NCI-H146 treated with DMSO at 0.1 percent for 48 hours (cell line): ENCODE measurements at regions not wholly inside any gene's neighbourhood (a gene's known extent, or its start where the extent isn't known, plus 50 kb on each side); places are given as distances from the start of the nearest gene placed in this dataset.

Source experiments
- DNase-seq: peaks from one replicate; lab custom pipeline; 2025; ENCODE audit not compliant: unreplicated experiment; lab: John Stamatoyannopoulos, UW

DNA sequence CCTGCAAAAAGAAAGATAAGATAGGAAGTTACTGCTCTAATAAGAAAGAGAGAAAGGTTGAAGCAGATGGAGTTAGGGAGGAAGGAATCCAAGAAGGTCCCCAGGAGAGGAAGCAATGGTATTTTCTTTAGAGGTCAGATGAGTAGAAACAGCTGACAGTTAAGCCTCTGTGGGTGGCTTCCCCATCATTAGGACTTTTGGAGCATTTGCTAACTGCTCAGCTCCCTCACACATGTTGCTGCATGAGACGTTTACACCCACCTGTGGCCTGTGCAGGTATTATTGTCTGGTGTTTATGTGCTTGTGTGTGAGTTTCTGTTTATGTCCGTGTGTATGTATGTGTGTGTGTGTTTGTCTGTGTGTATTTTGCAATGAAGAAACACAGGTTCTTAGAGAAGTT, 346.8 kb downstream of the RAB28 start:
- no peak for DNase-seq

DNA sequence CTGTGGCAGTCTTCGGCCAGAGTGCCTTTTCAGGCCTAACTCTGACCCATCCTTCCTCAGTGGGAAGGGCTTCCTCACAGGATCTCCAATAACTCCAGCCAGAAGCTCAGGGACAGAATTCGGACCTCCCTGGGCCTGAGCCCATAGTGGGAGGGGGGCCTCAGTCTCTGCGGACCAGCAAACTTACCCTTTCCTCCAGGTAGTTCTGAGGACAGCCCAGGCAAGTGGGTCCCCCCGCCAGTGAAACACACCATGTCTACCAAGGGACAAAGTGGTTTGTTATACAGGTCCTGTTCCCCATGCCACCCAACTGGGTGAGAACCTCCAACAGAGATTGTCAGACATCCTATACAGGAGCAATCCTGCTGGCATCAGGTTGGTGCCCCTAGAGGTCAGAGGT, 350.4 kb downstream of the RAB28 start:
- no peak for DNase-seq

DNA sequence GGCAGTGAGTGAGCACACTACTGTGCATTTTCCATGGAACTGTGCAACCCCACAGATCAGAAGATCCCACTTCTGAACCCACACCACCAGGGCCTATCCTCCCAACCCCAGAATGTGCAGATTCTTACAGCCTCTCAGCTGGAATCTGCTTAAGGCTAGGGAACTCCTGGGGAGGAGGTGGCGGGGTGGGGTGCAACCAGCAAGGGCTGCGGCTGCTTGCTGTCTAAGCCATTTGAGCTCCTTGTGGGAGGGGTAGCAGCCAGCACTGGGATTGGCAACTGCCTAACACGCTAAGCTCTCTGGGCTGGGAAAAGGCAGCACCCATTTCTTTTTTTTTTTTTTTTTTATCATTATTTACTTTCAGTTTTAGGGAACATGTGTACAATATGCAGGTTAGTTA, 353.3 kb downstream of the RAB28 start:
- no peak for DNase-seq

DNA sequence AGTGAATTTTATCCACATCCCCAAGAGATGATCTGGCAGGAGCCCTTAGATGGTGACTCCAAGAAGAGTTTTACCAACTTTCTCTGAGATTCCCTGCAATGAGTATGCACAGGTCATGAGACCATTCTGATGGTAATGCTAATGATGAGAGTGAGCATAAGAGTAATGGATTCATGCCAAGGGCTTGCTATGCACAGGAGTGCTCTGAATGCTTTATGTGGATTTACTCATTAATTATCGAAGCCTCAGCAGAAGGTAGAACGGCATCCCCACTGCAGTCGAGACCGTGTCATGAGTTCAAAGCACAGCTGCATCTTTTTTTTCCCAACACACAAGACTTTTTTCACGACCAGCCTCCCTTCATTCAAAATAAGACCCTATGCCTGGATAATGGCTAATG, 355.0 kb downstream of the RAB28 start:
- no peak for DNase-seq

DNA sequence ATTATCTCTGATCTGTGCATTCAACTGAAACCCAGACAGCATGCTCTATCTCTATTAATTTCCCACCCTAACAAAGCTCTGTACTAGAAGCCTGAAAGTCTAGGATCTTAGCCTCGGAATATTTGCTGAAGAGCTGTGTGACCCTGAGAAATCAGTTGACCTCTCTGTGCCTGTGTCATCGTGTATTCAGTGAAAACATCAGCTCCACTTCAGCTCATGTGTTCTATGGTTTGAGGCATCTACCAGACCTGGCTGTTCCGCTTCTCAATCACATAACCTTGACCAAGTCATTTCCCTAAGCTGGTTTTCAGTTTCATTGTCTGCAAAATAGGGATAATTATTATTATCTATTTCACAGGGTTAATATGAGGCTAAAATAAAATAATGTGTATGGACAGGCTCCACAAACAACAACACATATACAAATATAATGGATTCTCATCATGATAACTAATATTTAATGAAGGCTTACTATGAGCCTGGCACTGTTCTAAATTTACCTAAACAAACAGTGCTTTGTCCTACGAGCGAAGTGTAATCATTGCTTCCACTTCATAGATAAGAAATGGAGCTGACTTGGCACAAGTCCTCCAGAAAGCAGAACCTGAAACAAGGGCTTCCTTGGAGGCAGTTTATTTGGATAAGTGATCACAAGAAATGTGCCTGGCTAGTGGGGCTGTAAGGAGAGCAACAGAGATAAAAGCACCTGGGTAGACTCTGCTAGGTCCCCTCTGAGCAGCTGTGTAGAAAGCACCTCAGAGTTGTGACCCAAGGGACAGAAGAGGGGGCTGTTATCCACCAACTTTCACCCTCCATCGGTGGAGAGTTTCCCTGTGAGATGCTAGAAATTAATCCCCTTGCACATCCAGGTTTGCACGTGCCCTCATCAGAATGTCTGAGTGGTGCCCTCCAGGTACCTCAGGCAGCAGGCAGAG, 356.9 kb downstream of the RAB28 start:
- no peak for DNase-seq

DNA sequence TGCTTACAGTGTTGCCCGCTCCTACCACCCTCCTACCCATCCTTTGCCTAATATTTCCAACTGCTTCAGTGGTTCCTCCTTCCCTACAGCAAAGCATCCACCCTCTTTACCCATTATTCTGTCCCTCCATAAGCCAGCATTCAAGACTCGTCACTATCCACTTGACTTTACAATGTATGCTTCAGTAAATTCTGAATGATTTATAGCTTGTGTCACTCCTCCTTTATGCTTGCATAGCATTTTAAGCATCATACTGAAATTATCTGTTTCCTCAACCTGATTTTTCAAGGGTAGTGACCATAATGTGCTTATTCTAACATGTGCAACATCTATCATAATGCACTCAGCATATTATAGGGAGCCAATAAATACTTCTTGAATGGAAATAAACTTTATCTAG, 365.5 kb downstream of the RAB28 start:
- no peak for DNase-seq

DNA sequence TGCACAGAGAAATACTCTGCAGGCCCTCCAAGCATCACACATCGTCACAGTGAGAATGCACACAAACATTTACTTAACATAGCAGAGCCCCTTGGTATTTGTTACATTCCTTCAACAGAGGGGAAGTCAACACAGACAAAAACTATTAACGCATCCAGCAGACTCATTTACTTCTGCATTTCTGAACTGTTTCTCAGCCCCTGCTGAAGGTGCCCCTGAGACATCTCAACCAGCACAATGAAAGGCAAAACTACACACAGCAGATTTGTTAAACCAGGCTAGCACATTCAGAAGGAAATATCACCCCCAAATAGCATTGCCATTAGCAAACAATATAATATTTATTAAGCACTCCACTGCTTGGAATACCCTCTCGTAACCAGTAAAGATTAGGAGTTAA, 367.0 kb downstream of the RAB28 start:
- DNase-seq: no peak

DNA sequence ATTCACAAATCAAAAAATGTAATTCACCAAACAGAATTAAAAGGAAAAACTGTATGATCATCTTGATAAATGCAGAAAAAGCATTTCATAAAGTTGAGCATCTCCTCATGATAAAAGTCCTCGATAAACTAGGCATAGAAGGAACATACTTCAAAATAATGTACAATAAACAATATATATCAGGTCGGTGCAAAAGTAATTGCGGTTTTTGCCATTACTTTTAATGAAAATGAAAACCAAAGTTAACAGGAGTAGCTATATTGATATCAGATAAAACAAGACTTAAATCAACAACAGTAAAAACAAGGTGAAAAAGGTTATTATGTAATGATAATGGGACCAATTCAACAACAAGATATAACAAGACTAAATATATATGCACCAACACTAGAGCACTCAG, 372.1 kb downstream of the RAB28 start:
- DNase-seq: no peak

DNA sequence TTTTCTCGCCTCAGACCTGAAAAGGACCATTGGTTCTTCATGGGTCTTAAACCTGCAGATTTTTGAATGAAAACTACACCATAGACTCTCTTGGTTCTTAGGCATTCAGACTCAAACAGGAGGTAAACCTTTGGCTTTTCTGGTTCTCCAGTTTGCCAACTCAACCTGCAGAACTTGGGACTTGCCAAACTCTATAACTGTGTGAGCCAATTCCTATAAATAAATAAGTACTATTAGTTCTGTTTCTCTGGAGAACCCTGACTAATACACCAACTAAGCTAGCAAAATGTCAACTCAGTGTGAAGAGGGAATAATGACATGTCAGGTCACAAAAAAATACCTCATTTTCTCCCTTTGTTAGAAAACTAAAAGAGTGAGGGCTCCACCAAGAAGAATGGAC, 374.6 kb downstream of the RAB28 start:
- DNase-seq: no peak

DNA sequence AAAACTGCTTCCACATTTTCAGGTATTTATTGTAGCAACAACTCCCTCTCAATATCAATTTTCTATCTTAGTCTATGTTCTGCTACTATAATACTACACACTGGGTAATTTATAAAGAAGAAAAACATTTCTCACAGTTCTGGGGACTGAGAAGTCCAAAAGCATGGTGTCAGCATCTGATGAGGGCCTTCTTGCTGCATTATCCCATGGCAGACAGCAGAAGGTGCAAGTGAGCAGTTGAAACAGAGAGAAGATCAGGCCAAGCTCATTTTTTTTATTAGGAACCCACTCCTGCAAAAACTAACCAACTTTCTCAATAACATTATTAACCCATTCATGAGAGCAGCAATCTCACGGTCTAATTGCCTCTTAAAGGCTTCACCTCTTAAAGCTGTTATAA, 376.0 kb downstream of the RAB28 start:
- DNase-seq: no peak

DNA sequence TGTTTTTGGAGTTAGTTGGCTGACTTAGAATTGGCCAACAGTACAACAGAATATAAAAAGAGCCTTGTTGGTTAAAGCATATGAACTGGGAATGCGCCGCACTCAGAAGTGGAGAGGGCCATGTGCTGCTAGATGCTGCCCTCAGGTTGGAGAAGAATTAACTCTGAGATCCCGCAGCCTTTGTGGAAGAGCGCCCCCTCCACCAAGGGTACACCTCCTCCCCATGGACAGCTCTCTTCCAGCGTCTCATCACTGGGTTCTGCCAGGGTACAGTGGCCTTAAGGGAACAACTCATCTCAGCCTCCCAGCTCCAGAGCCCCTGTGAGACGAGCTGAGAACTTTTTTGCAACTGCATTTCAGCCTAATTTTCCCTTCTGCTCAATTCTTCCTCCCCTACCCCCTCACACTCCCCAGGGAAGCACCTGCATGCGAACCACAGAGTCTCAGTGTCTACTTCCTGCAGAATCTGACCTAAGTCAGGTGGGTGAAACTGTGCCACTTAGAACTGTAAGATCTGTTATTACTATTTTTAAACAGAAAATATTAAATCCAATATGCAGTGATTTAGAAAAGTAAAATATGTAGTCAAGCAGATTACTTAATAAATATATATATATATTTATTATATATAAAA, 380.6 kb downstream of the RAB28 start:
- DNase-seq: no peak

DNA sequence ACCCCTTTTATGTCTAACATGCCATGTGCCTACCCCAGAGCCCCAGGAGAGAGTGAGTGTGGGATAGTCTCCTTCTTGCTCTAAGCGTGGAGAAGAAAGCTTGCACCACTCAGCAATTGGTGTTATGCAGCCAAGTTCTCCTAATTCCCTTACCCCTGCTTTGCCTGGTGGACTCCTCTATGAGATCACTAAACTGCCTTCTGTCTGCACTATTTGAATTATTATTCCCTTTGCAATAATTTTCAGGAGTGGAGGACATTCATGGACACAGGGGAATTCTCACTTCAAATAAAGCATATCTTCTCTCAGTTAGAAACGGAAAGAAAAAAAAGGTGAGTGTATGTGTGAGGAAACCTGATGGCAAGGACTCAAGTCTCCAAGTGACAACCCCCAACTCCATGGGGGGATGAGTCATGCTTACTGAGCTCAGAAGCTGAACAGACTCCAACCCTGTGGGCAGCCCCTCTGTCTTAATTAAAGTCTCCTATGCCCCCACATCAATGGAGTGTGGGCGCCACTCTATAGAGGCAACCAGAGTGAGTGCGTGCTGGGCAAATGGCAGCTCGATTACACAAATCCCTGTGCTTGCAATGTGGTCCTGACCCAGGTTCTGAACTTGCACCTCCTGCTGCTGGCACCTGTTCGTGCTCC, 381.9 kb downstream of the RAB28 start:
- DNase-seq: no peak

DNA sequence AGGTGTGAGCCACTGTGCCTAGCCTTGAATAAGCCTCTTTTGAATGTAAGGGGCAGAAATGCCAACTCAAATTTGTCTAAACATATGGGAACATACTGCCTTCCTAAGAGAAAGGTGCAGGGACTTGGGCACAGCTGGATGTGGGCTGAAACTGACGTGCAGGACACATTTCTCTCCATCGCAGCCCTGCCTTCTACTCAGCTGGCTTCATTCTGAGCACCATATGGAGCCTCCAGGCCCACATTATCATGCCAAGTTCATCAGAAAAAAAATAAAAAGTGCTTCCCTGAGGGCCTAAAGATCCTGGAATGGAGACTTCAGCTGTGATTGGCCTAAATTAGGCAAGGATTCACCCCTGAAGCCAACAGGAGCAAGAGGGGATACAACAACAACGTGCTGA, 386.2 kb downstream of the RAB28 start:
- DNase-seq: no peak

DNA sequence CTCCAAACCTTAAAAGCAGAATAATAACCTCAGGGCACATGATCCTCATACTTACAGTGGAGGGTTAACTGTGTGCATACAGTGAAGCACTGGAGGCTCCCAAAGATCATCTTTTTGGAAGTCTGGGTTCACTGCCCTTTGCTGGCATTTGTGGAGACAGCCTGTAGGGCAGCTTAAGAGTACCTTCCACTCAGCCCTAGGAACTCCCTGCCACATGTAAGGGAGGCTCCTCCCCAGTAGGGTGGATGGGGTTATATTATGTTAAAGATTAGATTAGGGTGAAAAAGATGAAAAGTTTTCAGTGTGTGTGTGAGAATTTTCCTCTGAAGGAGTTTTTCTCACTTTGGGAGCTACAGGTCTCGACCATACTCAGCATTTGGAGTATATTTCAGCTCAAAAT, 388.4 kb downstream of the RAB28 start:
- DNase-seq: no peak

DNA sequence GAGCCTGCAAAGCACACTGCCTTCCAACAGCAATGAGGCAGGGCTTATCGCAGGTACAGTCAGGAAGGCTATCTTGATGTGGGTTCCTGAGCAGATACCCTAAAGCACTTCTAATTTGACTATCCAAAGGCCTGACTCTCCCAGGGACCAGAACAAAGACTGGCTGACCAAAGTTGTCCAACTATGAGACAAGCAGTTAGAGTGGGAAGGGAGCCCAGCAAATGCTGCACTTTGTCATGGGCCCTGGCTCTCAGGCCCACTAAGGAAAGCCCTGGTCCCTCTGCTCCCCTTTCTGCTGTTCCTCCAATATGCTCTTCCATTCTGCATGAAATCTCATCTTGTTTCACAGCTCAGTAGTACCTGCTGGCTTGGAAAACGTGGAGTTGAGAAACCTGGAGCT, 391.0 kb downstream of the RAB28 start:
- no peak for DNase-seq

DNA sequence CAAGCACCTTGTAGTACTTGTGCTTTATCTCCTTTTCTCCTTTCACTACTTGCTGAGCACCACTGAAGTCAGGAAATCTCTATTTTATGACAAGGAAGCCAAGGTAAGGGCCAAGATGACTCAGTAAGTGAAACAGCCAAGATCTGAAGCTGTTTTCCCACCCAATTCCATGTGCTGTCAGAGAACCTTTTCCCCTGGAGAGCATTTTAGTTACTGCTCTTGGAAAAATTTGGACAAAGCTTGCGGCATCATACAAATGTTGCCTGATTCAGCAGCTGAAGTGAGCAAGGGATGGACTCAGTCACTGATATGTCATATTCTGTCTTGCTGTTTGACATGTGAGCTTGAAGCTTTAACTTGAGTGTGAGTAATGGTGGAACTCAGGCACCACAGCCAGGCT, 391.4 kb downstream of the RAB28 start:
- no peak for DNase-seq

DNA sequence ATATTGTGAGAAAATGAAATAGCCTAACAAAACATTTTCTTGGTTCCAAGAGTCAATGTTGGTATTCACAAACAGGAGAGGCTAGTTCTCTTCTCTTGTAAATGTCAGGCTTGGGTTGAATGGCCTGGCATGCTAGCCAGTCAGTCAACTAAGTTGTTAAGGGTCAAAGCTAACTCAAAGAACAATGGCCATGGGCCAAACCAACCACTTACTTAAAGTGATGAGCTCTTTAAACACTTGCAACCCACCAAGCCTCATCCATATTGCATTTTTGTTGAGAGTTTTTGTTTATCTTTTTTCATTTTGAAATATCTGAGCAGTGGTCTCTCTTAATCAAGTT, 394.5 kb downstream of the RAB28 start:
- DNase-seq: no peak

DNA sequence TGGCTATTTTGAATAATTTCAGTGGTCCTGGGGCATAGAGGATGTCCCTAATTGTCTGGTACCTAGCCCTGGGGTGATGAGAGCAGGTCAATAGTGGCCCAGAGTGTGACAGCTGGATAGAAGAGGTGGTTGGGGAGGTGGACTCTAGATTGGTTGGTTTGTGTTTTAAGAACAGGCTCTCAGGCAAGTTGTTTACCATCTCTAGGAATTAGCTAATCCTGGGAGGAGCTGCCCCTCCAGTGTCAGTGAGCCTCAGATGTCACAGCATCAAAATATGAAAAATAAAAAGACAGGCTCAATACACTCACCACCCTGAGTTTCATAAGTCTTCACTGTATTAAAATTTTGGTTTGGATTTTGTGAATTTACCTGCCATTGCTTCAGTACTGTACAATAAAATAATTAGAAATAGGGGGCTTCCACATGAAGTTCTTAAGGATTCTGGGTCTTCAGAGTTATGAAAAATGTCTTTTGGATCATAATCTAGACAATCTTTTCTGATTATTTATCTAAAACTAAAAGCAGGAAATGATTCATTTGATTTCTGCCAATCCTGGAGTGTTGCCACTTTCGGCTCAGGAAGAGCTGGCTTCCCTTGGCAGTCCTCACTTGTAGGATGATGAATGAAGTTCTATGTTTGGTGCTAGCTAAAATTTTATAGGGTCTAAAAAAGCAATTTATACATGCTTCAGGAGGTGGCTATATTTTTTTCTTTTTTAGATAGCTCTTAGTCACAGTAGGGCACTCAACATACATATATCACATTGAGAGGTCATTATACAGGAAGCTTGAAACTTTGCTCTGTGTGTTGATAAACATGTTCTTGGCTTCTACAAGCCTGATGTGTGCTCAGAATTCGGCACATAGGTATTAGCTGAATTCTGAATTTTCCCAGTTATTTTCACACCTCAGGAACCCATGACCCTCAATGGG, 395.1 kb downstream of the RAB28 start:
- no peak for DNase-seq

DNA sequence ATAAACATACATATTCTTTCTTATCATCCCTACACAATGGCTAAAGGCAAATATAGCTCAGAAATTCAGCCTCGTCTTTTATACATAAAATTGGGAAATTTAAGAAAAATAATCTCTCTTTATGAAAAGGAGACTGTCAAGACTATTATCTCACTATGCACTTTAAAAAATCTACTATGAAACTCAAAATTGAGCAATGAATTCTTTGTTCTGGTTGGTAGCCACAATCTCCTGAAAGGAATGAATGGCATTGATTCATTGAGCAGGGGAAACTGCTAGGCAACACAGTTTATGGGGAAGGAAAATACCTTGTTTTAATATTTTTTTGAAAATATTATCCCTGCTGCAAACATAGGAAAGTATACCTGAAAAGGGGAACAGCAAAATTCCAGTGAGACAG, 397.1 kb downstream of the RAB28 start:
- no peak for DNase-seq

DNA sequence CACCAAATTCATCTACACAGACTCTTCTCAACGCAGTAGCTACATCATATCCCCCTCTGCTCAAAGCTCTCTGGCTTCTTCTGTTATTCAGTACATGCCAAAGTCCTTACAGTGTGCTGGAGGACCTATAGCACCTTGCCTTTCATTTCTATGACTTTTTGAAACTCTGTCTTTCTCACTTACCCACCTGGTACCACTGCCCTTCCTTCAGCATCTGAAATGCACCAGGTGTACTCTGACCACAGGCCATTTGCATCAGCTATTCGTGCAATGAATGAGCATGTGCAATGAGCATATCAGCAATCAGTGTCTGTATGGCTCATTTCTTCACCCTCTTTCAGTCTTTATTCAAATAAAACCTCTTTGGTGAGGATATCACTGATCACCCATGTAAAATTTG, 399.9 kb downstream of the RAB28 start:
- no peak for DNase-seq

DNA sequence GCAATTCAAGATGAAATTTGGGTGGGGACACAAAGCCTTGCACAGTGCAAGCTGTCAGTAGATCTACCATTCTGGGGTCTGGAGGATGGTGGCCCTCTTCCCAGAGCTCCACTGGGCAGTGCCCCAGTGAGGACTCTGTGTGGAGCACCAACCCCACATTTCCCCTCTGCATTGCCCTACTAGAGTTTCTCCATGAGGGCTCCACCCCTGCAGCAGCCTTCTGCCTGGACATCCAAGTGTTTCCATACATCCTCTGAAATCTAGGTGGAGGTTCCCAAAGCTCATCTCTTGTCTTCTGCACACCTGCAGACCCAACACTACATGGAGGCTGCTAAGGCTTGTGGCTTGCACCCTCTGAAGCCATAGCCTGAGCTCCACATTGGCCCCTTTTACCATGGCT, 402.3 kb downstream of the RAB28 start:
- DNase-seq: no peak
